GM21717 (cell line): ENCODE measurements at regions not wholly inside any gene's neighbourhood (a gene's known extent, or its start where the extent isn't known, plus 50 kb on each side); places are given as distances from the start of the nearest gene placed in this dataset.

Source experiments
- ATAC-seq: cut with Tn5 transposase; IDR thresholded peaks from one replicate; pipeline ENCODE4 v1.9.1; 2021; ENCODE audit warnings: mild to moderate bottlenecking, moderate library complexity; ENCODE audit not compliant: unreplicated experiment

- no peak for ATAC-seq
Observed at GRCh38 chr2:76464310-76464709, 753.6 kb upstream of the GCFC2 start.

GRCh38 chr2:76461431-76461830, 750.7 kb upstream of the GCFC2 start:
- no peak for ATAC-seq

GRCh38 chr2:76455910-76456309, 745.2 kb upstream of the GCFC2 start:
- no peak for ATAC-seq

- peak; percentile 69 for ATAC-seq
Observed at GRCh38 chr2:76450024-76450475, 739.3 kb upstream of the GCFC2 start.

GRCh38 chr2:76448956-76449355, 738.2 kb upstream of the GCFC2 start:
- ATAC-seq, result no peak

GRCh38 chr2:76447294-76447693, 736.6 kb upstream of the GCFC2 start:
- ATAC-seq, result no peak

- ATAC-seq, result no peak
Observed at GRCh38 chr2:76446872-76447271, 736.2 kb upstream of the GCFC2 start.

GRCh38 chr2:76445880-76446279, 735.2 kb upstream of the GCFC2 start:
- ATAC-seq, result no peak

GRCh38 chr2:76444732-76445131, 734.0 kb upstream of the GCFC2 start:
- ATAC-seq, result no peak

GRCh38 chr2:76437564-76437963, 726.8 kb upstream of the GCFC2 start:
- no peak for ATAC-seq

GRCh38 chr2:76429374-76429773, 718.7 kb upstream of the GCFC2 start:
- no peak for ATAC-seq

GRCh38 chr2:76427452-76427851, 716.7 kb upstream of the GCFC2 start:
- no peak for ATAC-seq

GRCh38 chr2:76415821-76416220, 705.1 kb upstream of the GCFC2 start:
- peak; percentile 85 for ATAC-seq

- ATAC-seq, result no peak
Observed at GRCh38 chr2:76413436-76413835, 702.7 kb upstream of the GCFC2 start.

GRCh38 chr2:76406134-76406855, 695.6 kb upstream of the GCFC2 start:
- no peak for ATAC-seq

GRCh38 chr2:76393356-76393755, 682.6 kb upstream of the GCFC2 start:
- ATAC-seq, result no peak

GRCh38 chr2:76391678-76392077, 681.0 kb upstream of the GCFC2 start:
- no peak for ATAC-seq

GRCh38 chr2:76387294-76387693, 676.6 kb upstream of the GCFC2 start:
- ATAC-seq, result no peak

GRCh38 chr2:76385943-76386342, 675.2 kb upstream of the GCFC2 start:
- ATAC-seq, result no peak

GRCh38 chr2:76381624-76382023, 670.9 kb upstream of the GCFC2 start:
- ATAC-seq, result no peak

- no peak for ATAC-seq
Observed at GRCh38 chr2:76378140-76378539, 667.4 kb upstream of the GCFC2 start.

GRCh38 chr2:76341439-76341838, 630.7 kb upstream of the GCFC2 start:
- ATAC-seq, result no peak

GRCh38 chr2:76332871-76333270, 622.2 kb upstream of the GCFC2 start:
- ATAC-seq, result no peak
